DOHH2 (cell line): ENCODE measurements at regions not wholly inside any gene's neighbourhood (a gene's known extent, or its start where the extent isn't known, plus 50 kb on each side); places are given as distances from the start of the nearest gene placed in this dataset.

Source experiments
- CTCF ChIP-seq: fragments of 200-600 bp; sonication (generic); IDR thresholded peaks from one replicate; pipeline ENCODE4 v1.5.1; 2014; ENCODE audit warnings: antibody characterized with exemption, mild to moderate bottlenecking, low read depth, low read length; ENCODE audit not compliant: poor library complexity, severe bottlenecking
- EZH2phosphoT487 ChIP-seq: fragments of 200-600 bp; sonication (generic); IDR thresholded peaks from 2 replicates; pipeline ENCODE4 v1.6.1; 2017; ENCODE audit warnings: borderline replicate concordance, mild to moderate bottlenecking, antibody characterized with exemption, low read length, moderate library complexity, mixed read lengths

- TF ChIP-seq EZH2phosphoT487 (no peak), CTCF (no peak)
Measured at GRCh38 chr7:130946114-130946513, 212.1 kb upstream of the KLF14 start.
